ENCODE measurements at regions not wholly inside any gene's neighbourhood (a gene's known extent, or its start where the extent isn't known, plus 50 kb on each side); places are given as distances from the start of the nearest gene placed in this dataset.

DNA sequence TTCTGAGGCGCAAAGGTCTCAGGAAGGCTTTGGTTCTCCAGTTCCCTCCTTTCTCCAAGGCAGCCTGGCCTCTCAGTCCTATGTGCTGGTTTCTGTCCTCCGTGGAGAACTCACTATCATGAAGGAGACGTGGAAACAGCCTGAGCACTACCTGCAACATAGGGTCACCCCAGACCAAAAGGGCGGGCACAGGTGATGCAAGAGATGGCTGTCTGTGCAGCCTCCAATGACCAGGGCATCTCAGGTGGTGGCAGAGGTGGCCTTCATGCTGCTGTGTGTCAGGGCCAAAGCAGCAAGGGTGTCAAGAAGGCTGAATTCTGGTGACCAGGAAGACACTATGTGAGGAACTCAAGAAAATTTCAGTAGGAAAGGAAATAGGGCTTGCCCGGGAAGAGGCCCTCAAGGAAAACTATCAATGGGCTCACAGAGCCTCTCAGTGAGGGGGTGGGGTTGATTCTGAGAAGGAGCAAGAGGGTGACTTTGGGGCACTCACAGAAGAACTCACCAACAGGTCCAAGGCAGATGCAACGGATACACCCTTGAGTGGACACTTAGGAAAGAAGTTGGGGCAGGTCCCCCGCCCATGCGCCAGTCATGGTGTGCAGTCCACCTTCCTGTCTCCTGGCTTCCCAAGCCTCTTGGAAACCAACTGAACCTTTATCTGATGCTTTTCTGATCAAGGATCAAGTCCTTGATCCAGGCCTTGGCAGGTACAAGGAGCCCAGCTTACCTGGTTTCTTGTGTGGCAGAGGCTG is 212.3 kb upstream of the B3GAT1 start:
- TF ChIP-seq POLR2AphosphoS5 (IDR thresholded peaks at IDR 0.05) (no peak), EP300 (IDR thresholded peaks at IDR 0.05) (no peak), POLR2A (IDR thresholded peaks at IDR 0.05; ENCODE audit: low read depth) (no peak)
- TF ChIP-seq, protein P1, sequence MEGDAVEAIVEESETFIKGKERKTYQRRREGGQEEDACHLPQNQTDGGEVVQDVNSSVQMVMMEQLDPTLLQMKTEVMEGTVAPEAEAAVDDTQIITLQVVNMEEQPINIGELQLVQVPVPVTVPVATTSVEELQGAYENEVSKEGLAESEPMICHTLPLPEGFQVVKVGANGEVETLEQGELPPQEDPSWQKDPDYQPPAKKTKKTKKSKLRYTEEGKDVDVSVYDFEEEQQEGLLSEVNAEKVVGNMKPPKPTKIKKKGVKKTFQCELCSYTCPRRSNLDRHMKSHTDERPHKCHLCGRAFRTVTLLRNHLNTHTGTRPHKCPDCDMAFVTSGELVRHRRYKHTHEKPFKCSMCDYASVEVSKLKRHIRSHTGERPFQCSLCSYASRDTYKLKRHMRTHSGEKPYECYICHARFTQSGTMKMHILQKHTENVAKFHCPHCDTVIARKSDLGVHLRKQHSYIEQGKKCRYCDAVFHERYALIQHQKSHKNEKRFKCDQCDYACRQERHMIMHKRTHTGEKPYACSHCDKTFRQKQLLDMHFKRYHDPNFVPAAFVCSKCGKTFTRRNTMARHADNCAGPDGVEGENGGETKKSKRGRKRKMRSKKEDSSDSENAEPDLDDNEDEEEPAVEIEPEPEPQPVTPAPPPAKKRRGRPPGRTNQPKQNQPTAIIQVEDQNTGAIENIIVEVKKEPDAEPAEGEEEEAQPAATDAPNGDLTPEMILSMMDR (IDR thresholded peaks at IDR 0.05), result no peak
- no peak overlapping the region for H3K4me3 ChIP-seq
- peaks cover 0 to 19% (median 0%) of the 10 kb centered on the region in 4 donors for H3K27me3 ChIP-seq

GRCh38 chr11:134623711-134624110 is 211.7 kb upstream of the B3GAT1 start:
- intact Hi-C loops (cut with DNase I), result no loop called here
- no peaks in the 10 kb centered on the region for H3K36me3 ChIP-seq
- peaks cover 0 to 14% (median 0%) of the 10 kb centered on the region in 4 donors for H3K27me3 ChIP-seq
- H3K4me3 ChIP-seq, result no peak overlapping the region
- TF ChIP-seq POLR2A (IDR thresholded peaks at IDR 0.05; ENCODE audit: low read depth) (no peak), POLR2AphosphoS5 (IDR thresholded peaks at IDR 0.05) (no peak), EP300 (IDR thresholded peaks at IDR 0.05) (no peak)
- TF ChIP-seq, protein P1 (IDR thresholded peaks at IDR 0.05), result no peak
- no peak for DNase-seq (ENCODE audit: extremely low spot score)
- no peaks in the 10 kb centered on the region for H3K4me1 ChIP-seq
- whole genome bisulfite sequencing, result 84% methylated on average over 2 of the region's 5 CpGs
- H3K27ac ChIP-seq (replicated peaks in 1 of 4), result no peak overlapping the region
- no peaks in the 10 kb centered on the region for H3K9me3 ChIP-seq

More for the DNA sequence above, 212.3 kb upstream of the B3GAT1 start:
- intact Hi-C loops (cut with DNase I), result no loop called here
- no peaks in the 10 kb centered on the region for H3K36me3 ChIP-seq
- WGBS, result 95% methylated on average over 8 of the region's 8 CpGs
- no peak for DNase-seq (ENCODE audit: extremely low spot score)
- H3K4me1 ChIP-seq, result no peaks in the 10 kb centered on the region
- H3K9me3 ChIP-seq, result no peaks in the 10 kb centered on the region
- H3K27ac ChIP-seq (replicated peaks in 1 of 4), result no peak overlapping the region

GRCh38 chr11:134622458-134622857 is 210.4 kb upstream of the B3GAT1 start:
- Histone ChIP-seq H3K27me3 (peaks cover 0 to 3% (median 0%) of the 10 kb centered on the region in 4 donors), H3K4me3 (no peak overlapping the region), H3K36me3 (no peaks in the 10 kb centered on the region), H3K9me3 (no peaks in the 10 kb centered on the region), H3K4me1 (no peaks in the 10 kb centered on the region), H3K27ac (replicated peaks in 1 of 4) (no peak overlapping the region)
- intact Hi-C loops (cut with DNase I), result no loop called here
- TF ChIP-seq EP300 (IDR thresholded peaks at IDR 0.05), result no peak
- TF ChIP-seq POLR2A (IDR thresholded peaks at IDR 0.05; ENCODE audit: low read depth), result no peak
- TF ChIP-seq POLR2AphosphoS5 (IDR thresholded peaks at IDR 0.05), result no peak
- TF ChIP-seq, protein P1 (IDR thresholded peaks at IDR 0.05), result no peak
- 89% methylated on average over 6 of the region's 6 CpGs for WGBS
- no peak for DNase-seq (ENCODE audit: extremely low spot score)

DNA sequence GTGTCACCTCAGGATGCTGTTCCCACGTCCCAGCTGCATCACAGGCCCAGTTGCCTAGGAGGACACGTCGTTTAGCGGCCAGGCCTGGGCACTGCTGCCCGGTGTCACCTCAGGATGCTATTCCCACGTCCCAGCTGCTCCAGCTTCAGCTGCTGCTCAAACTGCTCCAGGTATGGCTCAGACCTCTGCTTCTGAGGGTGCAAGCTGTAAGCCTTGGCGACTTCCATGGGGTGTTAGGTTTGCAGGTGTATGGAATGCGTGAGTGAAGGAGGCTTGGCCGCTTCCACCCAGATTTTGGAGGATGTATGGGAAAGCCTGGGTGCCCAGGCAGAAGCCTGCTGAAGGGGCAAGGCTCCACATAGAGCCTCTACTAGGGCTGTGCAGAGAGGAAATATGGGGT is 205.3 kb upstream of the B3GAT1 start:
- WGBS, result 86% methylated on average over 9 of the region's 9 CpGs
- intact Hi-C loops (cut with DNase I), result no loop called here
- TF ChIP-seq POLR2A (IDR thresholded peaks at IDR 0.05; ENCODE audit: low read depth) (no peak), EP300 (IDR thresholded peaks at IDR 0.05) (no peak), POLR2AphosphoS5 (IDR thresholded peaks at IDR 0.05) (no peak)
- TF ChIP-seq, protein P1 (IDR thresholded peaks at IDR 0.05), result no peak
- no peak for DNase-seq (ENCODE audit: extremely low spot score)
- Histone ChIP-seq H3K4me3 (no peak overlapping the region), H3K9me3 (no peaks in the 10 kb centered on the region), H3K27ac (replicated peaks in 1 of 4) (no peak overlapping the region), H3K27me3 (no peaks in the 10 kb centered on the region), H3K4me1 (no peaks in the 10 kb centered on the region), H3K36me3 (no peaks in the 10 kb centered on the region)

All from esophagus muscularis mucosa (tissue), 4 donors.